HG02571 (cell line): ENCODE measurements at regions not wholly inside any gene's neighbourhood (a gene's known extent, or its start where the extent isn't known, plus 50 kb on each side); places are given as distances from the start of the nearest gene placed in this dataset.
"Not testable (repeated sequence)": the region's sequence is repeated elsewhere in the genome, so short reads cannot be mapped to it uniquely, and the experiment has no call there.

Experiments used
- ATAC-seq: cut with Tn5 transposase; IDR thresholded peaks from one replicate; pipeline ENCODE4 v1.9.1; 2021; ENCODE audit warnings: mild to moderate bottlenecking, moderate library complexity; ENCODE audit not compliant: unreplicated experiment

- no peak for ATAC-seq
These were observed 235.7 kb downstream of the TTC8 start for GRCh38 chr14:89060191-89060590.

- no peak for ATAC-seq
These were observed 237.2 kb downstream of the TTC8 start for GRCh38 chr14:89061696-89062095.

DNA sequence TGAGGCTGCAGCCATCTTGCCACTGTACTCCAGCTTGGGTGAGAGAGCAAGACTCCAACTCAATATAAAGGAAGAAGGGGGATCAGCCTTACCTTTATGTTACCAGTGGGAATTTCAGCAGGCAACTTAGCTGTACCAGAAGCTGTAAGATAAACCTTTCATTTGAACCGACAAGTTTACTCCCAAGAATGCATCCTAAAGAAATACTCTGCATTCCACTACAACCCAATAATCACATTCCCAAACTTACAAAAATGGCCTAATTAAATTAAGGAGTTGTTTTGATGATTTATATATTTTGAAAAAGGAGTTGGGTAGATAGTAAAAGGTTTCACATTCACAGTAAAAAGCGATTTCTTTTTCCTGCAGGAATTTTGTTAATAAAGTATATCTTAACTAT, 241.4 kb downstream of the TTC8 start:
- no peak for ATAC-seq

DNA sequence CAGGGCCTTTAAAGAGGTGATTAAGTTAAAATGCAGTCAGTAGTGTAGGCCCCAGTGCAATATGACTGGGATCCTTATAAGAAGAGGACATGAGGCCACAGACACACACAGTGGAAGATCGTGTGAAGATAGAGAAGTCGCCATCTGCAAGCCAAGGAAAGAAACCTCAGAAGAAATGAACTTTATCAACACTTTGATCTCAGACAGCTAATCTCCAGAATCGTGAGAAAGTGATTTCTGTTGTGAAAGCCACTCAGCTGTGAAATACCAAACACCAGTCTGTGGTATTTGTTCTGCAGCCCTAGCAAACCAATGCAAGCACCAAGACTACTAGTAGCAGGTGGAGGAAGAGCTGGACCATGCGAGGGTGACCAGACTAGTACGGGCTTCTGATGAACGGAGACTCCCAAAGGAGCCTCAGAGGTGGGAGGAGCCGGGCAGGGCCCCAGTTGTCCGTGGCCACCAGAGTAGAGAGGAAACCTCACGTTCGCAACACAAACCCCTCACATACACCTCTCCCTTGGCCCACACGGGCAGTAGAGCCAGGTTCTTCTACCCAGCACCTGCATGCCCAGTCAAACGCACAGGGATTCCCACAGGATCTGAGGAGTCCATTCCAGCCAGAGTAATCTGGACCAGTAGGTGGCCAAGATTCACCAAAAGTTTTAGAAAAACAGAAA, 243.0 kb downstream of the TTC8 start:
- ATAC-seq, result no peak

- ATAC-seq, result no peak
These were observed 253.8 kb downstream of the TTC8 start for GRCh38 chr14:89078021-89078795.

GRCh38 chr14:89085231-89085731, 260.8 kb downstream of the TTC8 start:
- ATAC-seq, result no peak

GRCh38 chr14:89085737-89086382, 261.4 kb downstream of the TTC8 start:
- ATAC-seq, result no peak

DNA sequence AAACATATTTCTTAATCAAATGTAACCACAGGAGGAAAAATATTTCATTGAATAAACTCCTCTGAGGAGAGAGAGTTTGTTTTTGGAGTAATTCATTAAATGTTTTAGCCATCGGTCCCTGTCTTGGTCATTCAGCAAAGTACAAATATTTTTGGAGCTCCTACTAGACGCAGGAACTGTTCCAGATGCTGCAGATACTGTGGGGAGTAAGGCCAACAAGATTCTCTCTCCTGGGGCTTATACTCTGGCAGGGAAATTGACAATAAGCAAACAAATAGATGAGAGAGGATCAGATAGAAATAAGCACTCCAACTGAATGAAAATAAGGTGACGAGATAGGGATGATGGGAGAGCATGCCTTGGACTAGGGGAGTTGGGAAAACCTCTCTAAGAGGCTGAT, 264.1 kb downstream of the TTC8 start:
- ATAC-seq, result no peak

GRCh38 chr14:89089330-89089729, 264.9 kb downstream of the TTC8 start:
- no peak for ATAC-seq

- ATAC-seq, result no peak
These were observed 267.3 kb downstream of the TTC8 start for GRCh38 chr14:89091781-89092180.

- ATAC-seq, result no peak
These were observed 268.8 kb downstream of the TTC8 start for GRCh38 chr14:89093083-89093730.

DNA sequence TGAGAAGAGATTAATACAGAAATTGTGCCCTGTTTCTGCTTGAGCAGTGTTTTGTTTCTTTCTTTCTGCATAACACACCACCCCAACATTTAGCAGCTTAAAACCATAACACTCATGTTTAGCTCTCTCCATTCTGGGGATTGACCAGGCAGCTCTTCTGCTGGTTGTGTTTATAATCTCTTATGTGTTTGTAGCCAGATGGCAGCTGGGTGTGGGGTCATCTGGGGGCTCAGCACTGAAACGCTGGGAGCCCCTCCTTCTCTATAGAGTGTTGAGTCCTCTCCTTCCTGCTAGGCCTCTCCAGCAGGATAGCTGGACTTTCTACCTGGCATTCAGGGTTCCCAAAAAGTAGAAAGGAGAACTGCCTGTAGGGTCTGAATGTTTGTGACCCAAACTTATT, 270.6 kb downstream of the TTC8 start:
- ATAC-seq, result no peak

DNA sequence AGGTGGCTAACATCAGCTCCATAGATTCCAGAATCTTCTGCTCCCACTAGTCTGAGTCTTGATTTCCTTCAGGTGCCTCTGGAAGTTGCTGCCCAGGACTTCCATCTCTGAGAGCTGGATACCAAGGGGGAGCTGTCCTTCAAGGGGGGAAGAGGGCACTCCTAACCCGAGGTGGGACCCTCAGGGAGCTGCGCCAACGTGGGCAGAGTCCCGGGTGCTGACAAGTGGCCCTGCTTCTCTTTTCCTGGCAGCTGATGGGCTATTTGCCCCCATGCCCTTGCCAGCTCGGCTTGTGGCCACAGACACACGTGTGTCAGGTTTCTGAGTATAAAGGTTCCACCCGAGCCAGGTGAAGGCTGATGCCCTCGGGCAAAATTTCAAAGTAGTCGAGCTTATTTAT, 272.5 kb downstream of the TTC8 start:
- ATAC-seq, result no peak

GRCh38 chr14:89098254-89098653, 273.8 kb downstream of the TTC8 start:
- no peak for ATAC-seq

DNA sequence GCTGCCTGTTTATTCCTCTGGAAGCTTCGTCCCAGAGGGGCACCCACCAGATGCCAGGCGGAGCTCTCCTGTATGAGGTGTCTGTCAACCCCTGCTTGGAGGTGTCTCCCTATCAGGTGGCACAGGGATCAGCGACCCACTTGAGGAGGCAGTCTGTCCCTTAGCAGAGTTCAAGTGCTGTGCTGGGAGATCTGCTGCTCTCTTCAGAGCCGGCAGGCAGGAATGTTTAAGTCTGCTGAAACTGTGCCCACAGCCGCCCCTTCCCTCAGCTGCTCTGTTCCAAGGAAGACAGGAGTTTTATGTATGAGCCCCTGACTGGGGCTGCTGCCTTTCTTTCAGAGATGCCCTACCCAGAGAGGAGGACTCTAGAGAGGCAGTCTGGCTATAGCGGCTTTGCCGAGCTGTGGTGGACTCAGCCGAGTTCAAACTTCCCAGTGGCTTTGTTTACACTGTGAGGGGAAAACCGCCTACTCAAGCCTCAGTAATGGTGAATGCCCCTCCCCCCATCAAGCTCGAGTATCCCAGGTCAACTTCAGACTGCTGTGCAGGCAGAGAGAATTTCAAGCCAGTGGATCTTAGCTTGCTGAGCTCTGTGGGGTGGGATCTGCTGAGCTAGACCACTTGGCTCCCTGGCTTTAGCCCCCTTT, 279.8 kb downstream of the TTC8 start:
- not testable (repeated sequence) for ATAC-seq

DNA sequence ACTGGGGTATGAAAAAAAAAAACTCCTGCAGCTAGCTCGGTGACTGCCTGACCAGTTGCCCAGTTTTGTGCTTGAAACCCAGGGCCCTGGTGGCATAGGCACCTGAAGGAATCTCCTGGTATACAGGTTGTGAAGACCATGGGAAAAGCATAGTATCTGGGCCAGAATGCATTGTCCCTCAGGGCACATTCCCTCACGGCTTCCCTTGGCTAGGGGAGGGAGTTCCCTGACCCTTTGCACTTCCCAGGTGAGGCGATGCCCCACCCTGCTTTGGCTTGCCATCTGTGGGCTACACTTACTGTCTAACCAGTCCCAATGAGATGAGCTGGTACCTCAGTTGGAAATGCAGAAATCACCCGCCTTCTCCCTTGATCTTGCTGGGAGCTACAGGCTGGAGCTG, 280.4 kb downstream of the TTC8 start:
- not testable (repeated sequence) for ATAC-seq
